Ectodermal cell (in vitro differentiated cells): ENCODE measurements at regions not wholly inside any gene's neighbourhood (a gene's known extent, or its start where the extent isn't known, plus 50 kb on each side); places are given as distances from the start of the nearest gene placed in this dataset.
A peak's percentile ranks its signal among the peaks of the same experiment; 100 is the strongest.

Experiments
- H3K27ac ChIP-seq: 2 replicates; pipeline ENCODE4 v1.7.0; 2013; ENCODE audit warnings: mild to moderate bottlenecking, low read depth, low read length; ENCODE audit not compliant: insufficient read depth, poor library complexity, severe bottlenecking
- H3K27me3 ChIP-seq: 2 replicates; pipeline ENCODE4 v1.7.0; 2013; ENCODE audit warnings: mild to moderate bottlenecking, low read length; ENCODE audit not compliant: insufficient read depth, control insufficient read depth, poor library complexity, severe bottlenecking
- H3K36me3 ChIP-seq: one replicate; pipeline ENCODE4 v1.7.0; 2013; ENCODE audit warnings: low read length; ENCODE audit not compliant: control insufficient read depth, insufficient read depth
- H3K4me1 ChIP-seq: one replicate; pipeline ENCODE4 v1.7.0; 2013; ENCODE audit warnings: low read length; ENCODE audit not compliant: control insufficient read depth, insufficient read depth
- H3K4me3 ChIP-seq: 2 replicates; pipeline ENCODE4 v1.7.0; 2013; ENCODE audit warnings: low read depth, low read length, control low read depth; ENCODE audit not compliant: insufficient read depth
- H3K9me3 ChIP-seq: 2 replicates; pipeline ENCODE4 v1.7.0; 2013; ENCODE audit warnings: mild to moderate bottlenecking, low read length, moderate library complexity; ENCODE audit not compliant: control insufficient read depth
- WGBS, 2 experiments: methylation state at CpG; one replicate each; pipeline ENCODE4 v1.1.7; 2013; ENCODE audit warnings: missing lambda C conversion rate in 2 of 2; 5-methylcytosine and 5-hydroxymethylcytosine counted together

GRCh38 chr12:126185025-126185424 lies 1119.8 kb downstream of the AACS start:
- H3K9me3 ChIP-seq: no peaks in the 10 kb centered on the region
- no peaks in the 10 kb centered on the region for H3K4me1 ChIP-seq
- H3K27ac ChIP-seq: no peak overlapping the region
- H3K27me3 ChIP-seq: peaks cover 9% of the 10 kb centered on the region
- no peaks in the 10 kb centered on the region for H3K36me3 ChIP-seq
- H3K4me3 ChIP-seq: no peak overlapping the region
- 95% methylated on average over 1 of the region's 1 CpG for WGBS, 2 experiments

- H3K36me3 ChIP-seq: no peaks in the 10 kb centered on the region
- no peaks in the 10 kb centered on the region for H3K9me3 ChIP-seq
- no peak overlapping the region for H3K27ac ChIP-seq
- WGBS, 2 experiments: 89 to 90% methylated on average over 10 of the region's 10 CpGs
- peaks cover 8% of the 10 kb centered on the region for H3K4me1 ChIP-seq
- H3K4me3 ChIP-seq: no peak overlapping the region
- H3K27me3 ChIP-seq: peaks cover 37% of the 10 kb centered on the region
These were observed 1124.6 kb downstream of the AACS start for GRCh38 chr12:126189856-126190255.

GRCh38 chr12:126191031-126191891 lies 1126.0 kb downstream of the AACS start:
- Histone ChIP-seq H3K9me3 (no peaks in the 10 kb centered on the region), H3K27ac (no peak overlapping the region), H3K4me3 (peak overlapping the region; percentile 35), H3K27me3 (peaks cover 37% of the 10 kb centered on the region), H3K36me3 (no peaks in the 10 kb centered on the region), H3K4me1 (peaks cover 8% of the 10 kb centered on the region)
- WGBS, 2 experiments: 12 to 15% methylated on average over 62 of the region's 62 CpGs

GRCh38 chr12:126191949-126192348 lies 1126.7 kb downstream of the AACS start:
- no peaks in the 10 kb centered on the region for H3K9me3 ChIP-seq
- WGBS, 2 experiments: 91 to 92% methylated on average over 13 of the region's 13 CpGs
- H3K27ac ChIP-seq: no peak overlapping the region
- H3K36me3 ChIP-seq: no peaks in the 10 kb centered on the region
- no peak overlapping the region for H3K4me3 ChIP-seq
- H3K4me1 ChIP-seq: peaks cover 8% of the 10 kb centered on the region
- H3K27me3 ChIP-seq: peaks cover 37% of the 10 kb centered on the region

GRCh38 chr12:126193190-126193589 lies 1128.0 kb downstream of the AACS start:
- Histone ChIP-seq H3K36me3 (no peaks in the 10 kb centered on the region), H3K27me3 (peaks cover 37% of the 10 kb centered on the region), H3K27ac (no peak overlapping the region), H3K4me3 (no peak overlapping the region), H3K9me3 (no peaks in the 10 kb centered on the region), H3K4me1 (peaks cover 8% of the 10 kb centered on the region)
- 100% methylated on average over 1 of the region's 1 CpG; no CpG with 5 or more reads in 1 of the 2 experiments for WGBS, 2 experiments

- no peaks in the 10 kb centered on the region for H3K36me3 ChIP-seq
- no peak overlapping the region for H3K4me3 ChIP-seq
- H3K9me3 ChIP-seq: no peaks in the 10 kb centered on the region
- peaks cover 2% of the 10 kb centered on the region for H3K4me1 ChIP-seq
- H3K27me3 ChIP-seq: peaks cover 16% of the 10 kb centered on the region
- no peak overlapping the region for H3K27ac ChIP-seq
- 60 to 100% methylated on average over 1 of the region's 1 CpG for WGBS, 2 experiments
These were observed 1131.0 kb downstream of the AACS start for GRCh38 chr12:126196263-126196662.

GRCh38 chr12:126198516-126198915 lies 1133.3 kb downstream of the AACS start:
- H3K4me3 ChIP-seq: no peak overlapping the region
- no peaks in the 10 kb centered on the region for H3K9me3 ChIP-seq
- 100% methylated on average over 1 of the region's 1 CpG for WGBS, 2 experiments
- H3K4me1 ChIP-seq: no peaks in the 10 kb centered on the region
- no peak overlapping the region for H3K27ac ChIP-seq
- H3K27me3 ChIP-seq: no peaks in the 10 kb centered on the region
- no peaks in the 10 kb centered on the region for H3K36me3 ChIP-seq

GRCh38 chr12:126198966-126199692 lies 1133.9 kb downstream of the AACS start:
- Histone ChIP-seq H3K27ac (no peak overlapping the region), H3K9me3 (no peaks in the 10 kb centered on the region), H3K36me3 (no peaks in the 10 kb centered on the region), H3K27me3 (no peaks in the 10 kb centered on the region), H3K4me1 (peaks cover 3% of the 10 kb centered on the region), H3K4me3 (no peak overlapping the region)
- 92 to 94% methylated on average over 6 of the region's 6 CpGs for WGBS, 2 experiments

- WGBS, 2 experiments: 88 to 94% methylated on average over 2 to 3 of the region's 3 CpGs
- H3K27ac ChIP-seq: no peak overlapping the region
- no peaks in the 10 kb centered on the region for H3K36me3 ChIP-seq
- peaks cover 5% of the 10 kb centered on the region for H3K4me1 ChIP-seq
- H3K27me3 ChIP-seq: no peaks in the 10 kb centered on the region
- no peaks in the 10 kb centered on the region for H3K9me3 ChIP-seq
- H3K4me3 ChIP-seq: no peak overlapping the region
These were observed 1136.8 kb downstream of the AACS start for GRCh38 chr12:126201981-126202537.

GRCh38 chr12:126204326-126204725 lies 1139.1 kb downstream of the AACS start:
- 36 to 56% methylated on average over 3 of the region's 3 CpGs for WGBS, 2 experiments
- no peak overlapping the region for H3K4me3 ChIP-seq
- no peaks in the 10 kb centered on the region for H3K36me3 ChIP-seq
- H3K27me3 ChIP-seq: no peaks in the 10 kb centered on the region
- no peaks in the 10 kb centered on the region for H3K9me3 ChIP-seq
- peaks cover 5% of the 10 kb centered on the region for H3K4me1 ChIP-seq
- no peak overlapping the region for H3K27ac ChIP-seq
